SK-N-DZ (cell line): ENCODE measurements at regions not wholly inside any gene's neighbourhood (a gene's known extent, or its start where the extent isn't known, plus 50 kb on each side); places are given as distances from the start of the nearest gene placed in this dataset.

Source experiments
- DNase-seq: peaks from one replicate; pipeline ENCODE4 v3.0.0-alpha.2; 2015; ENCODE audit warnings: low spot score

DNA sequence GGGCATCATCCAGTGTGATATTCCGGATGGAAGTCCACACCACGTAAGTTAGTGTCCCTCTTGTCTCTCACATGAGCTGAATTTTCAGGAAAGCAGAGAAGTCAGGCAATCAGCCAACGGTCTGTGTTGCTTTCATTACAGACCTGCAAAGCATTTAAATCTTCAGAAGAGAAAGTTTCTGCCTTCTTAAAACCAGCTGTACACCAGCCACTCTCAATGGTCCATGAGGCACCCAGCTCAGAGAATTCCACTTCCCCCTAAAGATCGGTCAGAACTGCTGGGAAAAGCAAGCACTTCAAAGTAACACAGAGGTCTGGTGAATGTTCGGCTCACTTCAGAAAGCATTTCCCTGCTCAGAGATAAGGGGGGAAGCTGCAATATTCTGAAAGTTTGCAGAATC is 903.7 kb downstream of the EPHA3 start:
- DNase-seq = no peak

DNA sequence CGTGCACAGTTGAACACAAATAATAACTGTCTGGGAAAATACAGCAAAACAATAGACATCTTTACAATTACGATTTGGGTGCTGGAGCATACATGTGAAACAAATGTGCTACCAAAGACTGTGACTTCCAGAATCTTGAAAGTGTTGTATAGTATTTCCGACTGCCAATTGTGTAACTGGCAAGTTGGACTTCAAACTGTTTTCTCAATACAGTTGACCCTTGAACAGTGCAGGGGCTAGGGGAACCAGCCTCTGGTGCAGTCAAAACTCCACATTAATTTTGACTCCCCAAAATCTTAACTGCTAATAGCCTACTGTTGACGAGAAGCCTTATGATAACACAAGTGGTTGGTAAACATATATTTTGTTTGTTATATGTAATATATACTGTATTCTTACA is 904.2 kb downstream of the EPHA3 start:
- no peak for DNase-seq

DNA sequence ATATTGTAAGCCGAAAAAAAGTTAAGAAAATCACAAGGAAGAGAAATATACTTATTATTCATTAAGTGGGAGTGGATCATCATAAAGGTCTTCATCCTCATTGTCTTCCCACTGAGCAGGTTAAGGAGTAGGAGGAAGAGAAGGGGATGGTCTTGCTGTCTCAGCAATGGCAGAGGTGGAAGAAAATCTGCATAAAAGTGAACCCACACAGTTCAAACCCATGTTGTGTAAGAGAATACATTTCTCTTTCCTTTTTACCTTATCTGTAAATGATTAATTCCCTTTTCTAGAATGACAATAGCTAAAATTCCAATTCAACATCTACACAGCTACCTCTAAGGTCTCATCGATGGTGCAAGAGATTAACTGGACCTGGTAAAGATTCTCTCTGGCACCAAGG is 904.6 kb downstream of the EPHA3 start:
- DNase-seq = no peak

DNA sequence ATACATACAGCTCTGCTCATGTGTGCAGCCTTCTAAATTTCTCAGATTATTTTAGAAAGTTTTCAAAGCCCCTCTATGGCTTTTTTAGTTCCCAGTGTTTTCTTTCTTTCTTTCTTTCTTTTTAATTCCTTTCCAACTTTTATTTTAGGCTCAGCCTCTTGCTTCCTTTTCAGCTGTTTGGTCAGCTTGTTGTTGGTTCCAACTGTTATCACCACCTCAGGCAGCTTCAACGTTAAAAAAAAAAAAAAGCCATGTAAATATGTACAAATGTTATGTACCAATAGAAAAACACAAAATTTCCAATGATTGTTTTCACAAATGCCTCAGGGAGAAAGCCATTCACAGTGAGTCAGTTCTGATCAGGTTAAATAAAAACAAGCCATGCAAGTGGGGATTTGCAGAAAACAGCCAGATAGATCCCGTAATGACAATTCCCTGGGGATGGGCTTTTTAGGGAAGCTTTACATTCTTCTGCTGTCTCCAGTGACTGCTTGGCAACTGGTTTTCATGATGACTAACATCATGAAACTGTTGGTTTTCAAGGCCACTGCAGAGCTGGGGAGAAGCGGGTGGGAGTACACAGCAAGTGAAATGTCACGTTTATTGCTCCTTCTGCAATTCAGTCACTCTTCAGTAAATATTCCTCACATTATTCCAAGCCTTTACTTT is 908.4 kb downstream of the EPHA3 start:
- DNase-seq = no peak

DNA sequence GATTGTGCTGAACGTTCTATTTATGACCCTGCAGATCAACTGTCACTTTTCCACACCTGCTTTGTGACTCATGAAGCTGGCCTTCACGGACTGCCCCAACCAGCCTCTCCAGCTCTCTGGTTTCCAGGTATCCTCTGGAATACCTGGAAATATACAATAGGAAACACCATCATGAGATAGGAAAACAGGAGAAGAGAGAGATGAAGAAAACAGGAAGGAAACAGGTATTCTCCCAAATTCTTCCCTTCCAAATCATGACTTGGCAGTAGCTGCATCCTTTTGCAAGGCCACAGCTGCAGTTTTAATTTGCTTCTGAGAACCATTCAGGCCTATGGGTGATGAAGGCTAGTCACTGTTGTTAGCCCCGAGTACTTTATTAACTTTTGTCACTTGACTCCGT is 909.1 kb downstream of the EPHA3 start:
- no peak for DNase-seq

DNA sequence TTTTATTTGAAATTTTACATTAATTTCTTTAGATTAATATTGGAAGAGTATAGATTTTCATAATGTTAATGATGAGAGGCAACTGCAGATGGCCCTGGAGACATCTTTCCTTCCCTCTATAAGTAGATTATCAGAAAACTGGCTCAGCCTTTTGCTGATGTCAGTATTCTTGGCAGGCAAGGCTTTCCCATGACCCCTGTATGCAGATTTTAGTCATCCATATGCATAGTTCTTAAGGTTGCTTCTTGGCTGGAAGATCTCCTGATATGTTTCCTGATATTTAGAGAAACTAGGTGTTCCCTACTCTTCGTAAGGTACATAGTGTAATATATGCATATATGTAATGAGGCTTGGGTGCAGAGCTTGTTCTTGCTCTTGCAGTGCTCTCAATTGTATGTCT is 911.4 kb downstream of the EPHA3 start:
- no peak for DNase-seq

DNA sequence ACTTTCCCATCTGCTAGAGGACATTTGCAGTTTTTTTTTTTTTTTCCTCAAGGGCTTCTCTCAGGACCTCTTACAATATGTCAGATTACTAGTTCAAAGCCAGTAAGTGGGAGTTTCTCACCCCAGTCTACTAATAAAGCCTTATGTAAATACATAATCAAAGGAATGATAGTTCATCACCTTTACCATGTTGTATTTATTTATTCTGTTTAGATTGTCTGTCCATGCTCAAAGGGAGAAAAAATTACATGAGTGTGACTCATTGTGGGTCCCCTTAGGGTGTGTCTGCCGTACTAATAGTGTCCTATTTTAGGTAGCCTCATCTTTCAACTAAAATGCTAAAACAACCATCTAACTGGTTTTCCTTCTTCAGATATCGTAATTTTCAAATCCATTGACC is 917.6 kb downstream of the EPHA3 start:
- DNase-seq = no peak

DNA sequence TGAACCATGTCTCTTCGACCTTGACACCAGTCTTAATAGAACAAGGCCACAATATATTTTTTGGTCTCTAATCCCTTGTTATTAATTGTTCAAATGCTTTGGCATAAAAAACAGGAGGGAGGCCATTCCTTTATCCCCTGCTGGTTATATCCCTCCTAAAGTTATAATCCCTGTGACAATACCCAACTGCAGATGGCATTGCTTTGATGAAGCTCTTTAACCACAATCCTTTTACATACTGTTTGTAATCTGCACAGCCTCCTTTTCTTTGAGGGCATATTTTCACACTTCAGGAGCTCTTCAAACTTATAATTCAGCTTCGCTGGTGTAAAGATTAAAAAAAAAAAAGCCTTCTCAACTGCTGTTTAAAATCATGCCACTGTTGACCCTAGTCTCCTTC is 919.0 kb downstream of the EPHA3 start:
- no peak for DNase-seq

DNA sequence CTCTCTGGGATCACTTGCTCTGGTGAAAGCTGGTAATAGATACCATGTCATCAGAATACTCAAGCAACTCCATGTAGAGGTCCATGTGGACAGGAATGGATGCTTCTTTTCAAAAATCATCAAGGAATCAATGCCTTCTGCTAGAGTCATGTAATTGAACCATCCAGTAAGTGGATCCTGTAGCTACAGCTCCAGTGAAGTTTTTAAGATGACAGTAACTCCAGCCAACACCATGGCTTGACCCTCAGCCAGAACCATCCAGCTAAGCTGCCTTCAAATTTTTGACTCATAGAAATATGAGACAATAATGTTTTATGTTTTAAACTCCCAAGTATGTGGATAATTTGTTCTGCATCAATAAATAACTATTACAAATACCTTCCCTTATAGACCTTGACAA is 923.7 kb downstream of the EPHA3 start:
- no peak for DNase-seq

DNA sequence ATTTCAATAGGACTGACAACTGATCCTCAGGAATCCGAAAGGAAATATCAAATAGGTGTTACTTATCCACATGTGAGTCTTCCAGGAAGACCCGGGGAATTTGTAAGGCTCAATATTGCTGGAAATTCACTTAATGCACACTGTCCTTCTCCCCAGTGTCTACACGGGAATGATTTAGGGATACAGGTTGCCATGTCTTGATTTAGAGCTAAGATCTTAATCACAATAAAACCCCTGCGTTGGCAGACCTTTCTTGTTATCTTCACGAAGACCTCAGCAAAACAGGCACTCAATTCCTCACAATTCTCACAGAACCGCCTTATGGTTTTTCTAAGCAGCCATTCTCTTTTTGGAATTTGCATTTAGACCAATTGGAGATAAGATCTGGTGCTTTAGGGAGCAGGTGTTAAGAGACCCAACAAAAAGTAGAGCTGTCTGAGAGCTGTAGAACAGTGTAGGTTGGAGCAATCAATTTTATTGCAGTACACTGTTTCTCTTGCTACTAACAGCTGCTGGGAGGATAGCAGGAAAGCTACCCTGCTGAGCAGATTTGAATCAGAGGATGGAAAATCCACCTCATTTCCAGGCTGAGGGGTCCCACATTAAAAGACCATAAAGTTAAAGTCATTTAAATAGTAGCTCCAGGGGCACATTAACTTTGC is 925.7 kb downstream of the EPHA3 start:
- peak; percentile 3 for DNase-seq

DNA sequence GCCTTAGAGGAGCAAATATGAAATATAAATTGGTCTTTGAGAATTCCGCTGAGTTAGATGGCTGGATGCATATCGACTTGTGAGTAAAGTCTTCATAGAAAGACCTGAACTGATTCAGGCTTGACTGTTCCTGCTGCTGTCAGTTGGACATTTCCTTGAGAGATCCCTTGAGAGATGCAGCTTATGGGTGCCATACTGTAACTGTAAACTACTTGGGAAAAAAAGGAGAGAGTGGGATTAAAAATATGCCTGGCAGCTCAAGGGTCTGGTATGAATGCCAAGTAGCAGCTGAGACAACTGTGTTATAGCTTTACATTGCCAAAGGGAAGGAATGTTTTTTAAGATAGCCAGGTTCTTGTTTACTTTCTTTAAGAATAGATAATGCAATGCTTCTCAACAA is 926.6 kb downstream of the EPHA3 start:
- DNase-seq = no peak

DNA sequence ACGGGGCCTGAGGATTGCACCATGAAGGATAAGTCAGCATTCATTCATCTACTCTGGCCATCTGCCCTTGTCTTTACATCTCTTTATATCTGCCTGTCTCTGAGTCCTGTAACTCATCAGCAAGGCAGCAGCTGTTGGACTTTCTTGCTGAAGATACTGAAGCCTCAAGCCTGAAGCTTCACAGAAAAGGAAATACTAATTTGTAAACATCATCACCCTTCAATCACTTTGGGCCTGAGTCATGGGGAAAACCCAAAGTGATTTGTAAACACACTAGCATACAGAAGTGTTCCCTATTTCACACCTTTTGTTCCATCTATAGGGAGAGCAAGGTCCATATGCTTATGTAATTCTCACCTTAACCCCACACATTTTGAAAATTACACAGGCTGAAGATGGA is 928.2 kb downstream of the EPHA3 start:
- DNase-seq = no peak

DNA sequence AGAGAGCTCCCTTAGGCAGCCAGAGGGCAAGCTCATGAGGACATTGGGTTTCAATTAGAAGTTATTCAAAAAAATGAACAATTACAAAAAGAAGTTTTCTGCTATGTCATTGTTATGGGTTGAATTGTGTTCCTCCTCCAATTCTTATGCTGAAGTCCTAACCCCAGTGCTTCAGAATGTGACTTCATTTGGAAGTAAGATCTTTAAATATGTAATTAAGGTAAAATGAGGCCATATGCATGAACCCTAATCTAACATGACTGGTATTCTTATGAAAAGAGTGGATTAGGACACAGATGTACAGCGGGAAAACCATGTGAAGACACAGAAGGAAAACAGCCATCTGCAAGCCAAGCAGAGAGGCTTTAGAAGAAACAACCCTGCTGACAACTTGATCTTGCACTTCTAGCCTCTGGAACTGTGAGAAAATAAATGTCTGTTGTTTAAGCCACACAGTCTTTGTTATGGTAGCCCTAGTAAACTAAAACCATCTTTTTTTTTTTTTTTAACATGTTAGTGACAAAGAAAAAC is 929.6 kb downstream of the EPHA3 start:
- DNase-seq = no peak

DNA sequence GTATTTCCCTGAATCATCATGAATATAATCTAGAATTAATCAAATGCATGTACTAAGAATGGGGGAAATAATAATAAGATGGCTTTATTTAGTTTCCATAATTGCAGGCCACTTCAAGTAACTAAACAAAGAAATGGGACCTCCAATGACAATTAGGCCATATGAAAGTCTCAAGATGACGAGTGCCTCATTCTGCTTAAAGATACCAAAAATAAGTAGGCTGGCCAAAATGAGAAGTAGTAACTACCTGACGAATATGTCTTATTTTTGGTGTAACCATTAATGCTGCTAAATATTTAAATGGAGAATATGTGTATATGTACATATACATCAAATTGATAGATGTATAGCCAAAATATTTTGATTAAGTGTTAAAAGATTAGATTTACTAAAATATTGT is 932.6 kb downstream of the EPHA3 start:
- DNase-seq = no peak

DNA sequence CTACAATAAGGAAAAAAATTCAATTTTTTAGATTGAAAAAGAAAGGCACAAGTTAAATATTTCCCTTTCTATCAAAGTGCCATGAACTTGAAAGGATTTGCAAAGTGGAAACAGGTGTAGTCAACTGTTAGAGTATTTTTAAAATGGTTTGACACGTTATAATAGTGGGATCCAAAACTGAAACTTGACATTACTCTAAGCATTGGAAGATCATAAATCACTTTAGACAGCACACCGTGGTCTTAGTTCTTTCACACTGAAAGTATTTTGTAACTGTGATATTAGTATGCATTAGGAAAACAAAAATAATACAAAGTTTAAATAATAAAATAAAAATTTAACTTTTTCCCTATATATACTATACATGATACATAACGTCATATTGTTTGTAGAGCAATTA is 933.1 kb downstream of the EPHA3 start:
- DNase-seq = no peak

DNA sequence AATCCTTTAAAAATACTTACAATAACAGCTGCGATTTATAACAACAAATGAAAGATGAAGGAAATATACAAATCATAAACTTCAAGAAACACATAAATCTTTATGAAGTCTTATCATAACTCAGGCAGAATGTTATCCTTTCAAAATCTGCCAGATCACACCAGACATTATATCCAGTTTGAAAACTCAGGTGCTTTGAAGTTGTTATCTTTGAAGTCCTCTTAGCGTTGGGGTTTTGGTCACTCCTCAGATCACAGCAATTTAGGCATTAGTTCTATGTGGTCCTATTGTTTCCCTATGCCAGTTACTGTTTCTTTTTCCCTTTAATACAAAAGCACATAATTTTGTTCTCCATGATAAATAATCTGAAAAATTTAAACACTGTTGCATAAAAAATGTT is 934.6 kb downstream of the EPHA3 start:
- no peak for DNase-seq

DNA sequence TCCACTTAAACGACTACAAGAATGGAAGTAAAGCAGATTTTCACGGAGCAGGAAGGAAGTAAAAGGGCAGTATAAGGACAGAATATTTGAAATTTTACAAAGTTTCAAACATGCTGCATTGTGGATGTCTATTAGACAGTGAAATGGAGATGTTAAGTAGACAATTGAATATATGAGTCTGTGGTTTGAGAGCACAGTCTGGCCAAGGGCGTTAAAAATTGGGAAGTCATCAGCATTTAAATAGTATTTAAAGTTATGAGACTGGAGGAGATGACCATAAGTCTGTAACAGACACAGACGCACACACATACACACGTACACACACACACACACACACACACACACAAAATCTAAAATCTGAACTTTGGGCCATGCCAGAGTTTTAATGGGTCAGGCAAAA is 935.9 kb downstream of the EPHA3 start:
- no peak for DNase-seq

DNA sequence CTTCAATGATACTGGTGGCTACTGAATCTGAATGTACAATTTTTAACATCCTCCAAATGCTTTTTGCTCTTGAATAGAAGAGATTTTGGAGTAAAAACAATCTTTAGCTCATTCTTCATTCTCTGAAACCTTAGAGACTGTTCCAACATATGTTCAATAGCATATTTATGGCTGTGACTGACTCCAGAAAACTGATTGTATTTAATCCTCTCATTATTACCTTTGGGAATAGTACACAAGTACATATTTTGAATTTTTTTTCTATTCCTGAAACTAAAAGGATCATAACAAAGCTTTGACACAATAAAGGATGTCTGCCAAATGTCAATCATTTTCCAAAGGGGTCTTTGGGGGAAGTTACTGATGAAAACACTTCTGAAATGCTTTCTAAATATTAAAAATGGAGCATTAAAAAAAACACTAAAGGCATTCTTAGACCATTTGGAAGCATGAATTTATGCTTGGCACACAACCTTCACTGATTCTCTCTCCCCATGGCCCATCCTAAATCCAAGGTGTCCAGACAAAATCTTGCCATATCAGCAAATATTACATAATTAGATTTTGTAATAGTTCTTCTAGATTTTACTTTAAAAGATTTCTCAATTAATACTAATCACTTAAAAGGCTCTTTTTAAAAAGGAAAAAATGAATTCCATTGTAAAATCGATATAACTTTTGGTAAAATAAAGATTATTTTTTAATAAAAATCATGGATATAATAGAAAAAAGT is 936.8 kb downstream of the EPHA3 start:
- DNase-seq = no peak

DNA sequence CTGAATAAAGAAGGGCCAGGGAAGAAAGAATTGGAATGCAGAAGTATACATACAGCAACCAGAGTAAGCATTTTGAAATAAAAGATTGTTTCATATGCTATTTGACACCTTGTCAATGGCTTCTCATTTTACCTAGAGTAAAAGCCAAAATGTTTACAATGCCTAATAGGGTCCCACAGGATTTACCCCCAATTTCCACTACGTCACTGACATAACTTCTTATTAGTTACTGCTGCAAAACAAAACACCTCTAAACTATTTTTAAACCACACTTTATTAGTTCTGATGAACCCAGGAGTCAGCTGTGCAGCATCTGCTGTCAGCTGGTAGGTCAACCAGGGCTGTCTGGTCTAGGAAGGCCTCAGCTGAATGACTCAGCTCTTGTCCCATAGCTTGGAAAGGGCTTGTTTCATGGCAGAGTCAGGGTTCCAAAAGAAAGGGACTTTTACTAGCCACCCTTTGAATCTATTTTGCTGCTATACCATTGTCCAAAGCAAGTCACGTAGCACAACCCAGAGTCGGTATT is 945.1 kb downstream of the EPHA3 start:
- no peak for DNase-seq

DNA sequence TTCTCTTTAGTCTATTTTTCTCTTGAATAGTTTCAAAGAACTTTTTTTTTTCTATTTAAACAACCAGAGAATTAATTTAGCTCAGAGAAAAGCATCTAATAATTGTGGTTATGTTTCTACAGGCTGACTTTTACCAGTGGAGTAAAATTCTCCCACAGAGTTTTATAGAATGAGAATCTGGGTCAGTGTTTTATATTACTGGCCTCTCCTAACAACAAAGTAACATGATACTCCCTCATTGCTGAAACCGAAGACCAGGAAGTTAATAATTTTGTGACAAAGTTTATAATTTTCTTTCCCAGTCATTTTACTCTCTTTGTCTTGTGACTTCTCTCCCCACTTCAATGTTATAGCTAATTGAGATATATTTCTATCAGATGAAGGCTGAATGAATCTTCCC is 946.9 kb downstream of the EPHA3 start:
- DNase-seq = no peak

DNA sequence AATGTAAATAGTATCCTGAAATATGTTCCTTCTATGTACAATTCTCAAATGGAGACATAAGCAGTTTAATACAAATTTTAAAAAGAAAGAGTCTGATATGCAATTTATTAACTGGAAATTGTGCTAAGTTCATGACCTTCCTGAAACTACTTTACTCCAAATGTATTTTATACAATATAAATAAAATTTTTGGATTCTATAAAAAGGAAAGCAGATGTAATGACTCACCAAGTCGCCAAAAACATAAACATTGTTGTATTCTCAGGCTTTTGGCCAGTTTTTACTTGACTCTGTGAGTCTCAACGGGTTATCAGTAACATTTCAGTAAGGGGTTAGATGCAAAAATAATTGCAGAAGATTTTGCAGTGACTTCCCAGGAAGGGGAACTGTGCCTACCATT is 948.2 kb downstream of the EPHA3 start:
- DNase-seq = no peak

DNA sequence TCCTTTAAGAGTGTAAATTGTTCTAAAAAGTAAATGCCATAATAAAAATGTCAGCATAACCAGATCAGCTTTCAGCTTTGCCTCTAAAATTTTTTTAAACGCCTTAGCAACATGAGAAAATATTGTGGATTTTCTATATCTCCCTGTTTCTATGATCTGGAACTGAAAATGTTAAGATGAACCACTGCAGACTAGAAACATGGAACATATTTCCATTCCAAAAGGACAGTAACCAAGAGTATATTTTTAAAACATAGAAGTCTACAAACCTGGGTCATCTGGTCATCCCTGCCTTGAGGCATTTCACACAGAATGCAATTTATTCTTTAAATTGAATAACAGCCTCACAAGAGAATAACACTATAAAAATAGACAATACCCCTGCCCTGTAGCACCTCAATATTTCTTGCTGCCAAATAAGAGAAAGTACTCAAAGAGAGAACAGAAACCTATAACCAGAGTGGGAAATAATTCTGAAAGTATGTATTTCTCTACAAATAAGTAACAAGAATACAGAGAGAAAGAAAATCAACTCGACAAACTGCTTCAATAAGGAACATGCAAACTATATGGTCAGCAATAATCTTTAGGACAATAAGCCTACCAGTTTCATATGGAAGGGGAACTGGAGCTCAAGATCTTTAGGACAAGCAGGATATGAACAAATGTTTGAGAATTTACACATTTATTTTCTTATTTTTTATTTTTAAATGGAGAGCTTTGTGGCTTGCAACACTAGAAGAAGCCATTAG is 949.0 kb downstream of the EPHA3 start:
- no peak for DNase-seq
